GM10248 (cell line): ENCODE measurements at regions not wholly inside any gene's neighbourhood (a gene's known extent, or its start where the extent isn't known, plus 50 kb on each side); places are given as distances from the start of the nearest gene placed in this dataset.
"Not testable (repeated sequence)": the region's sequence is repeated elsewhere in the genome, so short reads cannot be mapped to it uniquely, and the experiment has no call there.

Experiments used
- CTCF ChIA-PET: fragments of 300-600 bp; sonication (Branson Sonifier 250); formaldehyde crosslinking; extraction: SDS; loops from one replicate; lab custom pipeline; 2021; ENCODE audit warnings: antibody characterized with exemption; lab: Yijun Ruan, JAX
- POLR2A ChIA-PET: fragments of 350-650 bp; sonication (Branson Sonifier 250); formaldehyde crosslinking; extraction: SDS; loops from one replicate; lab custom pipeline; 2020; ENCODE audit warnings: antibody characterized with exemption; lab: Yijun Ruan, JAX
- DNase-seq: peaks from one replicate; pipeline ENCODE4 v3.0.0; 2012; ENCODE audit errors: extremely low spot score
- CTCF ChIP-seq: IDR thresholded peaks from 2 replicates; pipeline ENCODE4 v1.5.1; 2012; ENCODE audit warnings: mild to moderate bottlenecking, low read depth; ENCODE audit errors: extremely low read depth, missing control alignments, control extremely low read depth

GRCh38 chr2:111506936-111507335 is 377.1 kb downstream of the ANAPC1 start:
- DNase-seq, POLR2A ChIA-PET, CTCF ChIA-PET: not testable (repeated sequence)

- DNase-seq, POLR2A ChIA-PET, CTCF ChIA-PET: not testable (repeated sequence)
These were observed 374.6 kb downstream of the ANAPC1 start for GRCh38 chr2:111509225-111509869.

- CTCF ChIA-PET, DNase-seq, POLR2A ChIA-PET: not testable (repeated sequence)
These were observed 373.6 kb downstream of the ANAPC1 start for GRCh38 chr2:111510384-111510783.

GRCh38 chr2:111511062-111511461 is 372.9 kb downstream of the ANAPC1 start:
- CTCF ChIA-PET, DNase-seq, POLR2A ChIA-PET: not testable (repeated sequence)

- CTCF ChIA-PET, POLR2A ChIA-PET, DNase-seq: not testable (repeated sequence)
These were observed 371.6 kb downstream of the ANAPC1 start for GRCh38 chr2:111512378-111512777.

- POLR2A ChIA-PET, DNase-seq, CTCF ChIA-PET: not testable (repeated sequence)
These were observed 369.9 kb downstream of the ANAPC1 start for GRCh38 chr2:111514138-111514537.

- DNase-seq, POLR2A ChIA-PET, CTCF ChIA-PET: not testable (repeated sequence)
These were observed 366.8 kb downstream of the ANAPC1 start for GRCh38 chr2:111517050-111517720.

GRCh38 chr2:111517721-111518053 is 366.3 kb downstream of the ANAPC1 start:
- DNase-seq, POLR2A ChIA-PET, CTCF ChIA-PET: not testable (repeated sequence)

GRCh38 chr2:111519071-111519470 is 364.9 kb downstream of the ANAPC1 start:
- POLR2A ChIA-PET, result no interaction called here
- no peak for TF ChIP-seq CTCF

GRCh38 chr2:111522231-111522768 is 361.7 kb downstream of the ANAPC1 start:
- DNase-seq, result no peak
- no peak for TF ChIP-seq CTCF
- ChIA-PET CTCF (no interaction called here), POLR2A (no interaction called here)

More at GRCh38 chr2:111519071-111519470, 364.9 kb downstream of the ANAPC1 start:
- CTCF ChIA-PET, result no interaction called here
- no peak for DNase-seq

- ChIA-PET POLR2A (no interaction called here), CTCF (no interaction called here)
- no peak for DNase-seq
- TF ChIP-seq CTCF, result no peak
These were observed 361.0 kb downstream of the ANAPC1 start for GRCh38 chr2:111523009-111523408.

- DNase-seq, POLR2A ChIA-PET, CTCF ChIA-PET: not testable (repeated sequence)
These were observed 359.0 kb downstream of the ANAPC1 start for GRCh38 chr2:111525026-111525425.

GRCh38 chr2:111526041-111526639 is 357.9 kb downstream of the ANAPC1 start:
- POLR2A ChIA-PET, CTCF ChIA-PET, DNase-seq: not testable (repeated sequence)

- CTCF ChIA-PET, result not testable (repeated sequence)
These were observed 356.1 kb downstream of the ANAPC1 start for GRCh38 chr2:111527707-111528400.

More at GRCh38 chr2:111527707-111528400, 356.1 kb downstream of the ANAPC1 start:
- POLR2A ChIA-PET, DNase-seq: not testable (repeated sequence)
